Thyroid gland (tissue), 4 donors: ENCODE measurements at regions not wholly inside any gene's neighbourhood (a gene's known extent, or its start where the extent isn't known, plus 50 kb on each side); places are given as distances from the start of the nearest gene placed in this dataset.
"Not testable (repeated sequence)": the region's sequence is repeated elsewhere in the genome, so short reads cannot be mapped to it uniquely, and the experiment has no call there.

ENCODE experiments used
- DNase-seq, 2 donors: peaks; one replicate each; pipeline ENCODE4 v3.0.0-alpha.2; 2019
- H3K27ac ChIP-seq, 3 donors: fragments of 200-600 bp; sonication (generic); 1 replicate in 2 of 3; 2 replicates in 1 of 3; pipeline ENCODE4 v1.5.1; 2016 to 2019; ENCODE audit warnings: mild to moderate bottlenecking in 1 of 3, moderate library complexity in 1 of 3
- H3K27me3 ChIP-seq: fragments of 200-600 bp; sonication (generic); one replicate; pipeline ENCODE4 v1.5.1; 2019
- H3K36me3 ChIP-seq, 2 donors: fragments of 200-600 bp; sonication (generic); one replicate each; pipeline ENCODE4 v1.5.1; 2016 to 2019
- H3K4me1 ChIP-seq, 2 donors: fragments of 200-600 bp; sonication (generic); one replicate each; pipeline ENCODE4 v1.5.1; 2017 to 2019
- H3K4me3 ChIP-seq, 3 donors: fragments of 200-600 bp; sonication (generic); replicated peaks in 1 of 3; 1 replicate in 2 of 3; 2 replicates in 1 of 3; pipeline ENCODE4 v1.5.1; 2016; ENCODE audit warnings: mild to moderate bottlenecking in 1 of 3
- H3K9me3 ChIP-seq: fragments of 200-600 bp; sonication (generic); one replicate; pipeline ENCODE4 v1.5.1; 2017
- POLR2A ChIP-seq, 2 donors: fragments of 450-650 bp; IDR thresholded peaks; one replicate each; pipeline ENCODE4 v1.6.1; 2017; ENCODE audit warnings: antibody characterized with exemption in 2 of 2, mild to moderate bottlenecking in 2 of 2, moderate library complexity in 1 of 2
- WGBS, 2 donors: methylation state at CpG; one replicate each; pipeline ENCODE4 v1.1.5; 2017; 5-methylcytosine and 5-hydroxymethylcytosine counted together
- intact Hi-C: fragments of 100-400 bp; cut with DNase I; formaldehyde crosslinking; loops from one replicate; pipeline ENCODE4 v1.15.1; 2023
- TF ChIP-seq, protein P1 (sequence below), 6 experiments: fragments of 200-600 bp in 3 of 6; fragments of 450-650 bp in 3 of 6; sonication (generic) in 3 of 6; IDR thresholded peaks; one replicate each; pipeline ENCODE4 v1.5.1; 2016 to 2019; ENCODE audit warnings: antibody characterized with exemption in 6 of 6, mild to moderate bottlenecking in 2 of 6, inconsistent platforms in 1 of 6, moderate library complexity in 1 of 6

DNA sequence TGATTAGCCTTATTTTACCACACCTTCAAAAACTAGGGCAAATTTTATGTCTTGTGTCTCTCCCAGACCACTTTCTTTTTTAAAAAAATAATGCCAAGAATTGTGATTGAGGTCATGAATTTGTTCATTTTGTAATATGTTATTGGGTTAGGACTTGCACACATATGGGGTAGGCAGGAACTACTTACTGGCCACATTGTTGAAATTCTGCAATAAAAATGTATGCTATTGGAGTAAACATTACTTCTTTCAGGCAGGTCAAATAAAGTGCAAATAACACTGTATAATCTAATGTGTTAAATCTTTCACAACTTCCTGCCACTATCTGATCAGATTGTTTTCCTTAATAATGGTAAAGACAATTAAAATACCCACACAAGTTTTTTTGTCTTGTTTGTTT, 166.6 kb upstream of the COL11A1 start:
- no peak overlapping the region for H3K27ac ChIP-seq
- H3K9me3 ChIP-seq, result no peaks in the 10 kb centered on the region
- no peaks in the 10 kb centered on the region for H3K4me1 ChIP-seq
- intact Hi-C loops, result no loop called here
- no peak for DNase-seq
- H3K36me3 ChIP-seq, result no peaks in the 10 kb centered on the region
- TF ChIP-seq, protein P1, sequence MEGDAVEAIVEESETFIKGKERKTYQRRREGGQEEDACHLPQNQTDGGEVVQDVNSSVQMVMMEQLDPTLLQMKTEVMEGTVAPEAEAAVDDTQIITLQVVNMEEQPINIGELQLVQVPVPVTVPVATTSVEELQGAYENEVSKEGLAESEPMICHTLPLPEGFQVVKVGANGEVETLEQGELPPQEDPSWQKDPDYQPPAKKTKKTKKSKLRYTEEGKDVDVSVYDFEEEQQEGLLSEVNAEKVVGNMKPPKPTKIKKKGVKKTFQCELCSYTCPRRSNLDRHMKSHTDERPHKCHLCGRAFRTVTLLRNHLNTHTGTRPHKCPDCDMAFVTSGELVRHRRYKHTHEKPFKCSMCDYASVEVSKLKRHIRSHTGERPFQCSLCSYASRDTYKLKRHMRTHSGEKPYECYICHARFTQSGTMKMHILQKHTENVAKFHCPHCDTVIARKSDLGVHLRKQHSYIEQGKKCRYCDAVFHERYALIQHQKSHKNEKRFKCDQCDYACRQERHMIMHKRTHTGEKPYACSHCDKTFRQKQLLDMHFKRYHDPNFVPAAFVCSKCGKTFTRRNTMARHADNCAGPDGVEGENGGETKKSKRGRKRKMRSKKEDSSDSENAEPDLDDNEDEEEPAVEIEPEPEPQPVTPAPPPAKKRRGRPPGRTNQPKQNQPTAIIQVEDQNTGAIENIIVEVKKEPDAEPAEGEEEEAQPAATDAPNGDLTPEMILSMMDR (IDR thresholded peaks at IDR 0.05), result no peak
- no peak for TF ChIP-seq POLR2A (IDR thresholded peaks at IDR 0.05)
- H3K27me3 ChIP-seq, result no peaks in the 10 kb centered on the region
- no peak overlapping the region for H3K4me3 ChIP-seq

DNA sequence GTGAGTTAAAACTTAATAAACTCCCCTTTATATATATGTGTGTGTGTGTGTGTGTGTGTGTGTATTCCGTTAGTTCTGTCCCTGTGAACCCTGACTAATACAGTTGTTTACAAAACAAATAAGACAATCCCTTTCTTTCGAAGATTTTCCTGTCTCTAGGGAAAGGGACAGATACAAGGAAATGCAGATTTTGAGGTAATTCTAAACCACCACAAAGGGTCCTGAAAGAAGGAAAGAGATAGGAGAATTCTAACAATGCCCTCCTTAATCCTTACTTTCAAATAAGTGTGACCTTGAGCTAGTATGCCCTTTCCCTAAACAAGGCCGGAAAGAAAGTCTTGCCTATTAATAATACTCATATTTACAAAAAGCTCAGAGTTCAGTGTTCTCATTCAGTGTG, 164.8 kb upstream of the COL11A1 start:
- DNase-seq, result no peak
- H3K27ac ChIP-seq, result no peak overlapping the region
- no peaks in the 10 kb centered on the region for H3K9me3 ChIP-seq
- no peak for TF ChIP-seq POLR2A (IDR thresholded peaks at IDR 0.05)
- TF ChIP-seq, protein P1 (IDR thresholded peaks at IDR 0.05), result no peak
- intact Hi-C loops, result no loop called here
- no peak overlapping the region for H3K4me3 ChIP-seq
- H3K27me3 ChIP-seq, result no peaks in the 10 kb centered on the region
- WGBS, 2 donors, result 49 to 70% methylated on average over 3 of the region's 3 CpGs
- no peaks in the 10 kb centered on the region for H3K36me3 ChIP-seq
- no peaks in the 10 kb centered on the region for H3K4me1 ChIP-seq

- intact Hi-C loops, H3K27me3 ChIP-seq, DNase-seq, H3K27ac ChIP-seq, H3K36me3 ChIP-seq, H3K4me1 ChIP-seq, H3K4me3 ChIP-seq, H3K9me3 ChIP-seq: not testable (repeated sequence)
- WGBS, 2 donors, result 90 to 100% methylated on average over 1 of the region's 1 CpG
Measured at GRCh38 chr1:103271471-103271870, 163.1 kb upstream of the COL11A1 start.

GRCh38 chr1:103267893-103268292, 159.6 kb upstream of the COL11A1 start:
- Histone ChIP-seq H3K9me3 (no peaks in the 10 kb centered on the region), H3K27ac (no peak overlapping the region), H3K27me3 (no peaks in the 10 kb centered on the region), H3K4me1 (no peaks in the 10 kb centered on the region), H3K4me3 (no peak overlapping the region), H3K36me3 (no peaks in the 10 kb centered on the region)
- intact Hi-C loops, result no loop called here
- WGBS, 2 donors, result 60 to 92% methylated on average over 1 of the region's 1 CpG
- TF ChIP-seq, protein P1 (IDR thresholded peaks at IDR 0.05), result no peak
- TF ChIP-seq POLR2A (IDR thresholded peaks at IDR 0.05), result no peak
- DNase-seq, result no peak

DNA sequence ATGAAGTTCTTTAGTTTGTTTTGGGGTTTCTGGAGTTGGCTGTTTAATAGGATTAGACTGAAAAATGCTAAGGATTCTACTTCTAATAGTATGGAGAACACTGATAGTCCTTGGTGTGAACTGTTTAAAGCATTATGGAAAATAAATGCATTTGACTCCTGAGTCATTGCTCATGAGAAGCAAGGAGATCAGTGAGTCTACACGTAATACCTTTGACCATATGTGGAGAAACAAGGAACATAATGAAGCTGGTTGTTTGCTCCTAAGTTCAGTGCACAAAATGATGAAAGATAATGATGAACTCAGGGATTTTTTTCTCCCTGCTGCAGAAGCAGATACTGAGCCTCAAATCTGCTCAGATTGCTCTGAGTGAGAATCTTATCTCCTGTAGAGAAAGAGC, 158.9 kb upstream of the COL11A1 start:
- no peak overlapping the region for H3K27ac ChIP-seq

More for the DNA sequence above, 158.9 kb upstream of the COL11A1 start:
- WGBS, 2 donors, result 88 to 89% methylated on average over 1 of the region's 1 CpG
- DNase-seq, result no peak
- Histone ChIP-seq H3K9me3 (no peaks in the 10 kb centered on the region), H3K36me3 (no peaks in the 10 kb centered on the region), H3K27me3 (no peaks in the 10 kb centered on the region), H3K4me1 (no peaks in the 10 kb centered on the region), H3K4me3 (no peak overlapping the region)
- TF ChIP-seq, protein P1 (IDR thresholded peaks at IDR 0.05), result no peak
- TF ChIP-seq POLR2A (IDR thresholded peaks at IDR 0.05), result no peak
- intact Hi-C loops, result no loop called here
